ENCODE measurements at regions not wholly inside any gene's neighbourhood (a gene's known extent, or its start where the extent isn't known, plus 50 kb on each side); places are given as distances from the start of the nearest gene placed in this dataset.

- TF ChIP-seq POLR2A (IDR thresholded peaks at IDR 0.05; ENCODE audit: low read depth, low read length) (no peak), CTCF (conservative IDR thresholded peaks at IDR 0.05; ENCODE audit: low read depth, low read length) (no peak), CEBPB (IDR thresholded peaks at IDR 0.05; ENCODE audit: low read depth, low read length) (no peak), RAD21 (IDR thresholded peaks at IDR 0.05; ENCODE audit: low read length) (no peak), USF2 (IDR thresholded peaks at IDR 0.05; ENCODE audit: low read depth, low read length) (no peak), FOS (IDR thresholded peaks at IDR 0.05; ENCODE audit: low read depth, low read length) (no peak), BHLHE40 (IDR thresholded peaks at IDR 0.05; ENCODE audit: low read depth, low read length) (no peak), ELK1 (IDR thresholded peaks at IDR 0.05; ENCODE audit: borderline replicate concordance, low read depth, low read length) (no peak)
Observed at GRCh38 chr11:19525276-19525675, 187.4 kb upstream of the NAV2 start.
